ENCODE measurements at regions not wholly inside any gene's neighbourhood (a gene's known extent, or its start where the extent isn't known, plus 50 kb on each side); places are given as distances from the start of the nearest gene placed in this dataset.

DNA sequence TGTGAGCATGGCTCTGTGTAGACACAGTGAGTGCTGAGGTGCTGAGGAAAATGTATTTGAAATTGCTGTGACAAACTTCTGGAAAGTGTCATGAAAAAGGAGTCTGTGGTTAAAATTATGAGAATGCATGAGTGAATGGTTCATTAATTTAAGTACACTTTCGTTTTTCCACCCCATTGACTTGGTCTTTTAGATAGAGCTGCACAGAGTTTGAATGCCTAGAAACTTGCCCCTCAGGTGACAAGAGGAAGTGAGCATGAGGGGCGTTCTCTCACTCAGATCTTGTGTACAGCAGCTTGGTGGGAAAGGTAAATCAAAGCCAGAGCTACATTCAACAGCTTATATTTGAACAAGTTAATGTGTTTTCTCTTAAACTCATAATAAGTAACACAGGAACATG lies 296.8 kb downstream of the WDR72 start:
- DNase-seq (ENCODE audit: low read depth in 3 of 3, low spot score in 1 of 3) = no peak

DNA sequence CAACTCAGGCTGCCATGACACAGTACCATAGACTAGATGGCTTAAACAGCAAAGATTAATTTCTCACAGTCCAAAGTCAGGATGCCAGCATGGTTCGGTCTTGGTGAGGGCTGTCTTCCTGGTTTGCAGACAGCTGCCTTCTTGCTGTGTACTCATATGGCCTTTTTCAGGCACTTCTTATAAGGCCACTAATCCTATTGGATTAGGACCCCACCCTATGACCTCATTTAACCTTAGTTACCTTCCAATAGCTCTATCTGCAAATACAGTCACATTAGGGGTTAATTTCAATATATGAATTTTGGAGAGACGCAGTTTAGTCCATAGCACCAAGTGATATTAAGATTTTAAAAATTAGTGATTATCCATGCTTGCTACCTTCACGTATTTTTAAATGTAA lies 297.8 kb downstream of the WDR72 start:
- no peak for DNase-seq (ENCODE audit: low read depth in 3 of 3, low spot score in 1 of 3)

DNA sequence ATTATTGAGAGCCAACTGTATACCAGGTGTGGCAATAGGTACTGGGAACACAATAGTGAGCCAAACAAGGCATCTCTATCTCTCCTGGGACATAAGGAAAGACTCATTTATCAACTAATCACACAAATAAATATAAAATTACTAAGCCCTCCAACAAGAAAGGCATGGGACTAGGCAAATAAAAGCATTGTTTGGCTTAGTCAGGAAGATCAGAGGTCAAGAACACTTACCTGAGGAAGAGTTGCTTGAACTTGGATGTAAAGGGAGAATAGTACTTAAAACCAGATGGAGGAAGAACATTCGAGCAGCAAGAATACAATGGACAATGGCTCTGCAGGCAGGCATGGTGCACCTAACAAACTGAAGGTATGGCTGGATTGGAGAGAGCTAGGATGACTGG lies 300.7 kb downstream of the WDR72 start:
- no peak for DNase-seq (ENCODE audit: low read depth in 3 of 3, low spot score in 1 of 3)

DNA sequence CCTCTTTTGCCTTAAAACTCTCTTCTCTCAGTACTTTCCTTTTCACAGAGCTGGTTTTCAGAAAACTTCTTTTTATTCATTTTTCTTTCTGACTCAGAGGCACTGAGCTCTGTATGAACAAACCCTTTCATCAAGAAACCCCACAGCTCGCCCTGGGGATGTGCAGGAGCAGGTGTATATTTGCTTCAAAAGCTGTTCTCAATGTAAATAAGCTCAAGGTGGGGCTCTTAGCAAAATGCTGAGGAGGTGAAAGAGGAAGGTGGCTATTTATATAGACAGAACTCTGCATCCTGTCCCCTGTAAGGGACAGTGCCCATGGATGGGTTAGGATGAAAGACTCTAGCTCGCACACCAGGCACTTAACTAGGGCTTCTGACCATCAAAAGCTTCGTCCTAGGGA lies 302.0 kb downstream of the WDR72 start:
- DNase-seq (ENCODE audit: low read depth in 3 of 3, low spot score in 1 of 3) = no peak

DNA sequence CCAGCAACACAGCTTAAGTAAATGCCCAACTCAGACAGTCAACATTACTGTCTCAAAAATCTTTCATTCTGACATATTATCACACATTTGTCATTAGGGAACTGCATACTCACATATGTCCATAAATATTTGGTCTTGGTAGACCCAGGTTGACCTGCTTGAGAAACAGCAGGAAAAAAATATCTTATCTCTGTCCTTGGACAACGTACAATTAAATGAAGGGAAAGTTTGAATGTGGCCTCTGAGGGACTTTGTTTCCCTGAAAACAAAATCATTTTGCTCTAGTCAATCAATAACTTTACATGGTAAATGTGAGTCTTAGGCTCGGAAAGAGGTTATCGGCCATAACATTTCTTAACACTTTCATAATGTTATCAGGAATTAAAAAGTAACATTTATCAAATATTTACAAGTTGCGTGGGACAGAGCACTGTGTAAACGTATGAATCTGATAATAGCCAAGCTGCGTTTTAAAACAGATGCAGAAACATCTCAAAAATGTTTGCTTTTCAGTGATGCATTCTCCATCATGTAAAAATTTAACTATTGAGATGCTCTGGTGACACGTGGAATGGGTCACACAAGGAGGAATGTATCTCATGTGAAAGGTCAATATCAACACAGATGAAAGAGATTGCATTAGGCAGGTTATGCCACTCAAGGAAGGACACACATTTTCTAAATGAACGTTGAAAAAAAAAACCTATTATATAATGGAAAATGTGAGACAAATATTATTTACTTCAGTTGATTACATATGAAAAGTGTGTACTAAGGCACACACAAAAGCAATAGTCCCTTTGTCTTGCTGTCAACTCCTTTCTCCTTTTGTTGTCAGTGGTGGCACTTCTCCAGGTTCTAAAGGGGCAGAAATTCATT lies 304.4 kb downstream of the WDR72 start:
- DNase-seq (ENCODE audit: low read depth in 3 of 3, low spot score in 1 of 3) = no peak

DNA sequence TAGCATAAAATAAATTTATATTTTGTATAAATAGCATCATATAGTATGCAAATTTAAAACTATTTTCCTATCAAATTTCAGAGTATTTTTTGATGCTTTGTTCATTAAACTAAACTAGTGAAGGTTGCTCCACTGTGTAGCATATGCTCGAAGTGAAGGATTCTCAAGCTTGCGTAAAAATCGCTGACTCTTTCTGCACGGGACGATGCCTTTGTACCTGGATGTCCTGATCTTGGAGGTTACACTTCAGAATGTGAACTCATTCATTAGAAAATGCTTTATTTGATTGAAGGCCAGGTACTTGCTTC lies 305.0 kb downstream of the WDR72 start:
- DNase-seq (ENCODE audit: low read depth in 3 of 3, low spot score in 1 of 3) = no peak

DNA sequence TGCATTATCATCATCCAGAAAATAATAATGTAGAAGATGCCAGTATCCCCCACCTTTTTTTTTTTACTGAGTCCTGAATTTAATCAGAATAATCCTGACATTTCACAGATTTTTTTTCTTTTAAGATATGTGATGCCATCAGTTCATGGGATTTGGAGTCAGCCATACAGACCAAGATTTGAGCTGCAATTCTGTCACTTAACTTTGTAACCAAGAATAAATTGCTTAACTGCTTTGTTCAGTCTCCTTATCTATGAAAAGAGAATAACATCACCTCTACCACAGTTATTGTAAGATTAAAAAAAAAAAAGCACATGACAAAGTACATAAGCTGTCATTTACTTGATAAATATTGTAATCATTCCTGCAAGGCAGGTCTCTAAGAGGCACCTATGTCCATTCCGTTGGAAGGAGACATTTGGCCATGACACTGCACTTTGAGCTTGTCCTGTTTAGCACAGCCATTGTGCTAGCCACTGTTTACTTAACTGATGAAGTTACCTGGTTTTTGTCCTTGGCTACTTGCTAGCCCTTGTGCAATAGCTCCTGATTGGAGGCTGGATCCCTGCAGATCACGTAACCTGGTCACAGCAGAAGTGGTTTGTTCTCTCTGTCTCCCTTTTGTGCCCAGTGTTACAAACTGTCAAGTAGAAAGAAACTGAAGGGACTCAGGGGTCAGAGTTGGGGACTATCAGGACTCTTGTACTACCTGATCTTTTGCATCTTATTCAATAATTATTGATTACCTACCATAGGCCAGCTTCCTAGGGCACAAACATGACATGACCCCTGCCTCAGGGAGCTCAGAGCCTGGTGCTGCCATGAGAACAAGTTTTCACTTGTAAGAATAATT lies 306.0 kb downstream of the WDR72 start:
- DNase-seq (ENCODE audit: low read depth in 3 of 3, low spot score in 1 of 3) = no peak

DNA sequence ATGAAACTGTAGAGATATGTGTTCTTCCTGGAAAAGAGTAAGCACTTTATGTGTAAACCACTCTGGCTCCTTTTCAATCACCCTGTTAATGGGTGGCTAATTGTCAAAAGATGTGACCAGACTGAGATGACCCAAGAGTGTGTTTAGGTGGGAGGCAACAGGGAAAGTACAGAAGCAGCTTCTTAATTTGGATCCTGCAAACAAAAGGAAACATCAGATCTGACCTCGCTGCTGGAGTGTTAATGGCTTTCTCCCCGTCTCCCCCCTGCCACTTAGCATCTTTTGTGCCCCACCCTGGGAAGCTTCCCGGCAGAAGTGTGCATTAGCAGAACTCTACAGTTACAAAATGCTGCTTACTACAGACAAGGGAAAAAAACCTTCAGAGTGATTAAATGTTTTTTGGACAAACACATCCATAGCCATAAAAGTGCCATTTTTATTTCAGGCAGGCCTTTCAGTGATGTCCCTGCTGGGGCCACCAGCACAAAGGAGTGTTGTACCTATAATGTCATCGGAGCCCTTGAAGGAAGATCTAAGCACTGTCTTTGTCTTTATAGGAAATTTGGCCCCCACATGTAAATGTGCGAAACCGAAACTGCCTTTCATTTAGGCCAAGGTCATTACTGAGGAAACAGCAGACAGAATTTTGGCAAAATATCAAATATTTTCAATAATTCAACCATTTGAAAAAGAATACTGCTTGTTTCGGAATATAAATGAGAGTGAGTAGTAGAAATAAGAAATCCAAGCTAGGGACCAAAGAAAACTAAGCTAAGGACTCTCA lies 311.0 kb downstream of the WDR72 start:
- no peak for DNase-seq (ENCODE audit: low read depth in 3 of 3, low spot score in 1 of 3)

DNA sequence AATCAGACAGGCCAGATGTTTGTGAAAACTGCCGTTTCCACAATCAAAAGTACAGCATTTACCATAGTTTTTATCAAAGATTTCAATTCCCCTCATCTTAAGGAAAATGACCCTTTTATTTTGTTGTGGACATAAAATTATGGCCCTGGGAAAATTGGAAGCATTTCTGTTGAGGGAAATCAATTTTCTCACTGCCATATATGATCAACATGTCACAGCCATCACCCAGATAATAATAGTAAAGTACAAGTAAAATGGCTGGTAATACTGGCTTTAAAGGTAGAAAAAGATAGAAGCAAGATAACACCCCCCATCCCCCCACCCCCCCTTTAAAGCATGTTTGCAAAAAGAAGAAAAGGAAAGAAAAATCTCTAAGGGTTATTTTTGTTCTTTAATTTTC lies 311.7 kb downstream of the WDR72 start:
- DNase-seq (ENCODE audit: low read depth in 3 of 3, low spot score in 1 of 3) = no peak

DNA sequence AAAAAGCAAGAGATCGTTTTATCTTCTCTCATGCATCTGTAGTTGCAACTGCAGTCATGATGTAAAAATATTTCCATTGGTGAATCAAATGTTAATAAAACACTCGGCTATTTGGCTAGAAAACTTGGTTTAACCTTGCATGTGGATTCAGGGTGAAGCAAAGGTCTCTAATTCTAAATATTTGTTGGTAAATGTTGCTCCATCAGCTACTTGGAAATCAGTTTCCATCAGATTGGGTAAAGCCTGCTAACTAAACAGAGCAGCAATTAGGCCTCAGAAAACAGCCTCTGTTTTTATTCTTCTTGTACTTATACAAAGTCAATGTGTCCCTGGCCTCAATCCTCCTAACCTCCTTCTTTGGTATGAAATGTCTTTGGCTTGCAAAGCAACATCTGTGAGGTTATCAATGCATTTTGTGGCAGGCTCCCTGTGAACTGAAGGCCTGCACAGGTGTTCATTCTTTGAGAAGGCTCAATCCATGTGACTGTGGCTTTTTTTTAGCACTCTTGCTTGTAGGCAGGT lies 312.3 kb downstream of the WDR72 start:
- no peak for DNase-seq (ENCODE audit: low read depth in 3 of 3, low spot score in 1 of 3)

DNA sequence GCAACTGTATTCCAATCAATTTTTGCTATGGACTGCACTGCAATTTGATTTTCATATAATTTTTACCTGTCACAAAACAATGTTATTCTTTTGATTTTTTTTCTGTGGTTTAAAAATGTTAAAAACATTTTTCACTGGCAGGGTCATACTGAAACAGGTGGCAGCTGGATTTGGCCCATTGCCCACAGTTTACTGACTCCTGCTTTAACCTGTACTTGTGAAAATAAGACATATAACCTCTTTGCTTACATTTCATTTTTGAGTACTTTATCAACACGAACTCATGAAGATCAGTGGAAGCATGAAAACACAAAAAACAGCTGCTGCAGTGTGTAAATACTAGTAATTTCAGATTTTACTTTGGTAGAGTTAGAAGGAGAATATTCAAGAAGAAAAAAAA lies 313.1 kb downstream of the WDR72 start:
- DNase-seq (ENCODE audit: low read depth in 3 of 3, low spot score in 1 of 3) = no peak

DNA sequence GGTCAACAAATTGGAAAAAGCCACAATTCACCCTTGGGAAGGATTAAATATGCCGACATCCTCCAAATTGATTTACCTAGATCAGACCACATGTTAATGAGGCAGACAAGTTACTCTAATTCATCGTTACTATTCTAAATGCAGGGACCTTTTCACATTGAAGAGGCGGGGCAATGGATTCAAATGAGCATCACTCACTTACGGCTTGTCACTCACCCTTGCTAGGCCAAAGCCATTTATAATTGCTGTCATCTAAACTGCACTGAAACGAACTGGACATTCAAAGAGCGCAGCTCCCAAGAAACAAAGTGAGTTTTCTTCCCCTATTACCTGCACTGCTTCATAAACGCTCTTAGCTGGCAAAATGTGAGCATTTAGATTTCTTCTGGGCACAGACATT lies 313.9 kb downstream of the WDR72 start:
- no peak for DNase-seq (ENCODE audit: low read depth in 3 of 3, low spot score in 1 of 3)

DNA sequence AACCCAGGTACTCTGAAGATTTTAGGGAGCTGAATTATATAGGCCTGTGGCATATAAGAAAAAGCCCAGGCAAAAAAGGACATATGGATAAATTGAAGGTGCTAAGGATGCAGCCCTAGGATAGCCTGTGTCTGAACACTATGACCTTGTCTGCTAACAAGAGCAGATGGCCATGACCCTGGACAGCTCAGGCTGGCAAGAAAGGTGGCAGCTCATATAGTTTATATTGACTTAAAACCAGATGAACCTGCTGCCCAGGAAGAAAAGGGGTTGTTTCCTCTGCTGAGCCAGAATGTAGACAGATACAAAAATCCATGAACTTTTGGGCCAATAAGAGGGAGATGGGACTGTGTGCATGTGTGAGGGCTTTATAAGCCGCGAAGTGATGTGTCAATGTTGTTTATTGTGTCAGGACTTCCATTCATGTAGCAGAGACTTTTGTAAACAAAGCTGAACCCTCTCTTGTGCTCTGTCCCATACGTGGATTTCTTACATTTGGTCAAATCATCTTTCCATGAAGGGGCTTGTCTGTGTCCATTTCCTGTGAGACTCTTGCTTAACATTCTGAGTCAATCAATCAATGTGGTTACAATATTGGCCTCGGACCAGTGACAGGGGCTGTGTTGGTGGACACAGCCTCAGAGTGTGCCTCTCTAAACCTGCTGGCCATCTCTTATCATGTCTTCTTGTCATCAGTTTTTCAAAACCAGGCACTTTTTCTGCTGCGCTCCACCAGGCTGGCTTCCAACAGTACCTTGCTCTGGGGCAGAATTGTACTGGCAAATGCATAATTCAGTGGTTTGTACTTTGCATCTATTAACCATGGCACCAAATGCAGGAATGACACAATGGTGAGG lies 321.2 kb downstream of the WDR72 start:
- no peak for DNase-seq (ENCODE audit: low read depth in 3 of 3, low spot score in 1 of 3)

DNA sequence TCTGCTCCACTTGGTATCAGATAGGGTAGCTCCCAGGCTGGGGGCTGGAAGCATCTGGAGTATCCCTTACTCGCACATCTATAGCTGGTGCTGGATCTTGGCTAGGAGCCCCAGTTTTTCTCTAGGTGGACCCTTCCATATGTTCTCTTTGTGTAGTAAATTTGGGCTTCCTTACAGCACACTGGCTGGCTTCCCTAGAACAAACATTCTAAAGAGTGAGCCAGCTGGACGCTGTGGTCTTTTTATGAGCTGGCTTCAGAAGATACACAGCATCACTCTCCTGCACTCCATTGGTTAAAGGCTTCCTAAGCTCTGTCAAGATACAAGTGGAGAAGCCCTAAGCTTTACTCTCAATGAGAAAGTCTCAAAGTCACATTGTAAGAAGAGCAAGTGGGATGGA lies 322.1 kb downstream of the WDR72 start:
- no peak for DNase-seq (ENCODE audit: low read depth in 3 of 3, low spot score in 1 of 3)

DNA sequence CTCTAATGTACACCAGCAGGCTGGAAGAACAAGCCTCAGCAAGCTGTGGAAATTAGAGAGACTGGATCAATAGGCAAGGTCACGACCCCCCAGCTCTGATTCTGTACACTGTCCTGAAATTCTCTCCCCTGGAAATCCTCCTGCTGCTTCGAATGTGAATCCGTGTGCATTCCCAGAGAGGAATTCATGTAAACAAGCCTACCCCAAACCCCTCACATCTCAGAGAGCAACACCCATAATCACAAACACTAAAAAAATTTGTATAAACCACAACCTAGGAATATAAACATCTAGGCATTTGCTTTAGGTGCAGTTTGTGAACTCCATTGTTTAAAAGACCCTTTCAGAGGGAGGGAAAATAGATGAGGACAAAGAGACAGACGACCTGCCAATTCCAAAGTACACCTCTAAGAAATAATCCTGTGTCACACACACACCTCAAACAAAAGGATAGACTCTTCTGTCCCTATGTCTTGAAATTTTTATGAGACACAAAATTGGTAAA lies 325.2 kb downstream of the WDR72 start:
- no peak for DNase-seq (ENCODE audit: low read depth in 3 of 3, low spot score in 1 of 3)

DNA sequence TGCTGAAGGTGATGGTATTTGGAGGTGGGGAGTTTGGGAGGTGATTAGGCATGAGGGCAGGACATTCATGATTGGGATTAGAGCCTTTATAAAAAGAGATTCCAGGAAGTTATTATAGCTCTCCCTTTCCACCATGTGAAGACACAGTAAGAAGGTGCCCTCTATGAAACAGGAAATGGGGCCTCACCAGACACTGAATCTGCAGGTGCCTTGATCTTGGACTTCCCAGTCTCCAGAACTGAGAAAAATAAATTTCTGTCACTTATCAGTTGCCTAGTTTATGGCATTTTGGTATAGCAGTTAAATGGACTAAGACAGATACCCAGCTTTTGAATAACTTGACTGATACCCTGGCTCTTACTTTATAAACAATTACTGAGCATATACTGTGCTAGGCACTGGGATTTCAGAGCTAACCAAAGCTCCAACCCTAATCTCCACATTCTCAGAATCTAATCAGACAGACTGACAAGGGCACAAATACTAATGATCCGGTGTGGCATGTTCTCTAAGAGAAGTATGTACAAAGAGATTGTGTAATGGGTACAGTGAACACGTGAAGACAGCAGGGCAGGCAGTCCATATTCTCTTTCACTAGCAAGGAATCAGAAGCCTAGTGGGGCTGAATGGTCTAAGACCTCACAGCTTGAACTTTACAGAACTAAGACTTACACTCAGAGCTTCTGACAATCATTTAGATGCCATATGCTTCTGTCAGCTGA lies 343.1 kb downstream of the WDR72 start:
- DNase-seq (ENCODE audit: low read depth in 3 of 3, low spot score in 1 of 3) = no peak

DNA sequence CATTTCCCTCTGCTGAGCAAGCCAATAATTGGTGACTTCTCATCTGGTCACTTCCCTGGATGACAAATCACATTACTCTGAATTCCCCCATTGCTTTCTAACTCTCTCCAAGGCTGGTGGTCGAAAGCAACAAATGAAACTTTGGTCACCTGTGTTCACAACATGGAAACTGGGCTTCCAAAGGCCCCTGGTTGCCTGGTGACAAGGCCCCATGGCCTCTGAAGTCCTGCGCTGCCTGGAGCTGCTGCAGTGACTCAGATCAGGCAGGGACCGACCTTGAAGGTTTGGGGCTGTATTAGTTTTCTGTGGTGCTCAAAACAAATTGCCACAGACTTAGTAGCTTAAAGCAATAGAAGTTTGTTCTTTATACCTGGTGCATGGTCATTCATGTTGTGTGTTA lies 345.3 kb downstream of the WDR72 start:
- no peak for DNase-seq (ENCODE audit: low read depth in 3 of 3, low spot score in 1 of 3)

DNA sequence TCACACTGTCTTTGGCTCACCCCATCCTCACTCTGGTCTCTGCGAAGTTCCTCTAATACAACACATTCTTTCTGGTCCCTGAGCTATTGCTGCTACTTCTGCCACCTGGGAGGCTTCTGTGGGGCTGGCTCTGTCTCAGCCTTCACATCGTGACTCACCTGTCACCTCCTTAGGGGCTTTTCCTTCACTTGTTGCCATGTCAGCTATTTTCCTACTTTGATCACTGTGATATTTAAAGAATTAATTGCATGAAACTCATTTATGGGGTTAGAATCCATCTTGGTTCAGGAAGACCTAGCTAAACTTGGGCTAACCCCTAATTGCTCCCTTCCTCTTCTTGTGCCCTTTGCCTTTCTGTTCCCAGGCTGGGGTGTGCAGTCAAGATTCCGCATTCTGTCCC lies 346.9 kb downstream of the WDR72 start:
- DNase-seq (ENCODE audit: low read depth in 3 of 3, low spot score in 1 of 3) = no peak

DNA sequence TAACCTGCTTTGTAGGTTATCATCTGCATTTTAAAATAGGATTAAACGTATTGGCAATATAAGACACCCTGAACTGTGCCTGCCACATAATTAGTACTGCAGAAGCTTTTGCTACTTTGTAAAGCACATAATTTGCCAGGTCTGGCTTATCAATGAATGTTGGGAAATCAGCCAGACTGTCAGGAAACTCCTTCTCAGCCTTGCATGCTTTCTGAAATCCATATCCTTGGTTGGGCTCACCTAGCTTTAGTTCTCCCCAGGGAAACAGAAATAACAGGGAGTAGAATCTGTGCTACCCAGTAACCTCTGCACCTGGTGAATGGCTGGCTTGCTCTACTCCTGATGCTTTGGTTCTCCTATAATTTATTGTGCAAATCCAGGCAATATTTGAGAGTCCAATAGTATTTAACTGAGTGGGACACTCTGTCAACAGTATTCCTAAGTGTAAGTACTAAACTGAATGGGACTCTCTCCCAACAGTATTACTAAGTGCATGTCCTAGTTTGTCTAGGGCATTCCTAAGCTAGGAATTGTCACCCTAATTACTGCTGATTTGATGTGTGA lies 354.5 kb downstream of the WDR72 start:
- no peak for DNase-seq (ENCODE audit: low read depth in 3 of 3, low spot score in 1 of 3)
